H9 (cell line): ENCODE measurements at regions not wholly inside any gene's neighbourhood (a gene's known extent, or its start where the extent isn't known, plus 50 kb on each side); places are given as distances from the start of the nearest gene placed in this dataset.

ENCODE experiments used
- DNase-seq: peaks from one replicate; pipeline ENCODE4 v3.0.0-alpha.2; 2017
- H2AFZ ChIP-seq: one replicate; pipeline ENCODE4 v1.6.1; 2013; ENCODE audit warnings: mild to moderate bottlenecking, low read length, control low read depth, moderate library complexity
- H2AK5ac ChIP-seq: 2 replicates; pipeline ENCODE4 v1.6.1; 2013; ENCODE audit warnings: low read length, control low read depth, mixed read lengths; ENCODE audit not compliant: insufficient read length
- H2BK120ac ChIP-seq: one replicate; pipeline ENCODE4 v1.6.1; 2013; ENCODE audit warnings: low read depth, mild to moderate bottlenecking, low read length, control low read depth, inconsistent platforms; ENCODE audit not compliant: poor library complexity, severe bottlenecking
- H2BK12ac ChIP-seq: 2 replicates; pipeline ENCODE4 v1.6.1; 2013; ENCODE audit warnings: low read length, control low read depth, mixed read lengths, low read depth; ENCODE audit not compliant: insufficient read length
- H2BK15ac ChIP-seq: 2 replicates; pipeline ENCODE4 v1.6.1; 2013; ENCODE audit warnings: low read depth, low read length, control low read depth
- H2BK20ac ChIP-seq: one replicate; pipeline ENCODE4 v1.6.1; 2013; ENCODE audit warnings: low read depth, mild to moderate bottlenecking, low read length, control low read depth, inconsistent platforms; ENCODE audit not compliant: poor library complexity, severe bottlenecking
- H2BK5ac ChIP-seq: 2 replicates; pipeline ENCODE4 v1.6.1; 2013; ENCODE audit warnings: low read length, control low read depth, mixed read lengths; ENCODE audit not compliant: insufficient read length
- H3K14ac ChIP-seq: 2 replicates; pipeline ENCODE4 v1.6.1; 2013; ENCODE audit warnings: low read length, control low read depth; ENCODE audit not compliant: insufficient read depth
- H3K18ac ChIP-seq: 2 replicates; pipeline ENCODE4 v1.6.1; 2013; ENCODE audit warnings: low read depth, mild to moderate bottlenecking, mixed read lengths, low read length, control low read depth; ENCODE audit not compliant: insufficient read length
- H3K23ac ChIP-seq: 2 replicates; pipeline ENCODE4 v1.6.1; 2013; ENCODE audit warnings: low read length, control low read depth, mixed read lengths, low read depth; ENCODE audit not compliant: insufficient read length
- H3K23me2 ChIP-seq: 2 replicates; pipeline ENCODE4 v1.6.1; 2013; ENCODE audit warnings: low read depth, mild to moderate bottlenecking, mixed read lengths, low read length, control low read depth; ENCODE audit not compliant: insufficient read length, poor library complexity, severe bottlenecking
- H3K27ac ChIP-seq: 2 replicates; pipeline ENCODE4 v1.5.1; 2013; ENCODE audit warnings: low read length, control low read depth, mixed read lengths, low read depth; ENCODE audit not compliant: insufficient read length
- H3K27me3 ChIP-seq: 2 replicates; pipeline ENCODE4 v1.6.1; 2013; ENCODE audit warnings: low read length, control low read depth, inconsistent platforms; ENCODE audit not compliant: insufficient read depth
- H3K4ac ChIP-seq: 2 replicates; pipeline ENCODE4 v1.6.1; 2013; ENCODE audit warnings: low read depth, mild to moderate bottlenecking, control low read depth, inconsistent platforms, low read length, moderate library complexity
- H3K4me1 ChIP-seq: 2 replicates; pipeline ENCODE4 v1.6.1; 2013; ENCODE audit warnings: low read length, control low read depth, inconsistent platforms; ENCODE audit not compliant: insufficient read depth
- H3K4me2 ChIP-seq: 2 replicates; pipeline ENCODE4 v1.6.1; 2013; ENCODE audit warnings: low read length, control low read depth, mixed read lengths; ENCODE audit not compliant: insufficient read length, insufficient read depth
- H3K56ac ChIP-seq: 2 replicates; pipeline ENCODE4 v1.6.1; 2013; ENCODE audit warnings: low read depth, mild to moderate bottlenecking, mixed read lengths, low read length, control low read depth; ENCODE audit not compliant: insufficient read length
- H3K79me1 ChIP-seq: 2 replicates; pipeline ENCODE4 v1.6.1; 2013; ENCODE audit warnings: low read depth, mild to moderate bottlenecking, moderate library complexity, low read length, control low read depth, inconsistent platforms; ENCODE audit not compliant: insufficient read depth, poor library complexity, severe bottlenecking
- H3K79me2 ChIP-seq: 2 replicates; pipeline ENCODE4 v1.6.1; 2013; ENCODE audit warnings: low read length, control low read depth, inconsistent platforms; ENCODE audit not compliant: insufficient read depth
- H3K9ac ChIP-seq: 2 replicates; pipeline ENCODE4 v1.6.1; 2013; ENCODE audit warnings: low read length, control low read depth, mixed read lengths; ENCODE audit not compliant: insufficient read length; ENCODE audit errors: extremely low read depth
- H3K9me3 ChIP-seq: one replicate; pipeline ENCODE4 v1.6.1; 2013; ENCODE audit warnings: low read depth, low read length, inconsistent platforms; ENCODE audit not compliant: control insufficient read depth
- H3T11ph ChIP-seq: one replicate; pipeline ENCODE4 v1.6.1; 2013; ENCODE audit warnings: mild to moderate bottlenecking, low read length, control low read depth, inconsistent platforms
- H4K20me1 ChIP-seq: one replicate; pipeline ENCODE4 v1.6.1; 2013; ENCODE audit not compliant: control insufficient read depth, insufficient read length, insufficient read depth
- H4K5ac ChIP-seq: 2 replicates; pipeline ENCODE4 v1.6.1; 2013; ENCODE audit warnings: low read depth, mild to moderate bottlenecking, mixed read lengths, low read length, control low read depth; ENCODE audit not compliant: insufficient read length
- H4K8ac ChIP-seq: replicated peaks from 2 replicates; pipeline ENCODE4 v1.6.1; 2013; ENCODE audit warnings: low read length, control low read depth, mixed read lengths, low read depth; ENCODE audit not compliant: insufficient read length
- H4K91ac ChIP-seq: 2 replicates; pipeline ENCODE4 v1.6.1; 2013; ENCODE audit warnings: low read depth, mild to moderate bottlenecking, moderate library complexity, mixed read lengths, low read length, control low read depth; ENCODE audit not compliant: insufficient read length
- H3K27ac Mint-ChIP-seq, 3 experiments: 2 replicates in 2 of 3; 3 replicates in 1 of 3; pipeline ENCODE4 v1.8.0; 2020 to 2021; ENCODE audit warnings: mixed read lengths in 3 of 3, mild to moderate bottlenecking in 1 of 3, moderate library complexity in 1 of 3
- H3K27me3 Mint-ChIP-seq: 2 replicates; pipeline ENCODE4 v1.8.0; 2021; ENCODE audit warnings: low read depth, mild to moderate bottlenecking, moderate library complexity, mixed read lengths
- H3K36me3 Mint-ChIP-seq, 3 experiments: 2 replicates in 2 of 3; 3 replicates in 1 of 3; pipeline ENCODE4 v1.8.0; 2020 to 2021; ENCODE audit warnings: low read depth in 3 of 3, mixed read lengths in 3 of 3; ENCODE audit not compliant: insufficient read depth in 1 of 3
- H3K4me1 Mint-ChIP-seq, 2 experiments: 2 replicates each; pipeline ENCODE4 v1.8.0; 2020; ENCODE audit warnings: mixed read lengths in 2 of 2
- H3K4me3 Mint-ChIP-seq, 2 experiments: 2 replicates in 1 of 2; 3 replicates in 1 of 2; pipeline ENCODE4 v1.8.0; 2020 to 2021; ENCODE audit warnings: mild to moderate bottlenecking in 2 of 2, mixed read lengths in 2 of 2, moderate library complexity in 1 of 2
- H3K9me3 Mint-ChIP-seq, 2 experiments: 2 replicates in 1 of 2; 3 replicates in 1 of 2; pipeline ENCODE4 v1.8.0; 2020; ENCODE audit warnings: mild to moderate bottlenecking in 2 of 2, mixed read lengths in 2 of 2, moderate library complexity in 1 of 2
- TF ChIP-seq, protein P1 (sequence below): fragments of 200-600 bp; sonication (generic); conservative IDR thresholded peaks from 3 replicates; pipeline ENCODE4 v1.8.0; 2021; ENCODE audit warnings: antibody characterized with exemption, mild to moderate bottlenecking

DNA sequence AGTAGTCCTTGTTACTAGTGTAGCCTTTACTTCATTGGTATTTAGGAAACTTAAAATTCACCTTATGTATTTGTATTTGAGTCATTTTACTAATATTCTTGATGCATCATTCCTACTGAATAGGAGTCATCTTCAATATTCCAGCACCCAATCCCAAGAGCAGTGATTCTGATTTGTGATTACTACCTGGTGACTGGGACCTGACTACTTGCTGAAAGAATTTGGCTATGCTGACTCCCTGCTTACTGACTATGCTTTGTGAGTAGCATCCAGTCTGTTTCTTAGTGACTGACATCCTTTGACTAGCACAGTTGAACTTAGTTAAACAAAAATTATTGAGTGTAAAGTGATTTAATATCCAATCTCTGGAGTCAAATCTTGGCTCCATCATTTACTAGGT lies 129.9 kb upstream of the NEGR1 start:
- Histone ChIP-seq H3T11ph (no peak overlapping the region), H4K8ac (no peak overlapping the region), H4K5ac (no peak overlapping the region), H3K4me2 (no peak overlapping the region), H3K56ac (no peak overlapping the region), H3K79me1 (no peaks in the 10 kb centered on the region), H4K91ac (no peak overlapping the region), H2BK120ac (no peak overlapping the region), H2BK5ac (no peak overlapping the region), H2AFZ (no peak overlapping the region), H2BK15ac (no peak overlapping the region), H3K27ac (no peak overlapping the region), H3K4ac (no peak overlapping the region), H2BK12ac (no peak overlapping the region), H2BK20ac (no peak overlapping the region), H3K27me3 (no peaks in the 10 kb centered on the region), H3K4me1 (no peaks in the 10 kb centered on the region), H3K18ac (no peak overlapping the region), H3K14ac (no peak overlapping the region), H3K79me2 (no peaks in the 10 kb centered on the region), H4K20me1 (no peaks in the 10 kb centered on the region), H3K23me2 (no peaks in the 10 kb centered on the region), H3K9ac (no peak overlapping the region), H2AK5ac (no peak overlapping the region), H3K23ac (no peak overlapping the region), H3K9me3 (no peaks in the 10 kb centered on the region)
- no peaks in the 10 kb centered on the region; a peak in 1 of 4 replicates for H3K4me1 Mint-ChIP-seq
- TF ChIP-seq, protein P1, sequence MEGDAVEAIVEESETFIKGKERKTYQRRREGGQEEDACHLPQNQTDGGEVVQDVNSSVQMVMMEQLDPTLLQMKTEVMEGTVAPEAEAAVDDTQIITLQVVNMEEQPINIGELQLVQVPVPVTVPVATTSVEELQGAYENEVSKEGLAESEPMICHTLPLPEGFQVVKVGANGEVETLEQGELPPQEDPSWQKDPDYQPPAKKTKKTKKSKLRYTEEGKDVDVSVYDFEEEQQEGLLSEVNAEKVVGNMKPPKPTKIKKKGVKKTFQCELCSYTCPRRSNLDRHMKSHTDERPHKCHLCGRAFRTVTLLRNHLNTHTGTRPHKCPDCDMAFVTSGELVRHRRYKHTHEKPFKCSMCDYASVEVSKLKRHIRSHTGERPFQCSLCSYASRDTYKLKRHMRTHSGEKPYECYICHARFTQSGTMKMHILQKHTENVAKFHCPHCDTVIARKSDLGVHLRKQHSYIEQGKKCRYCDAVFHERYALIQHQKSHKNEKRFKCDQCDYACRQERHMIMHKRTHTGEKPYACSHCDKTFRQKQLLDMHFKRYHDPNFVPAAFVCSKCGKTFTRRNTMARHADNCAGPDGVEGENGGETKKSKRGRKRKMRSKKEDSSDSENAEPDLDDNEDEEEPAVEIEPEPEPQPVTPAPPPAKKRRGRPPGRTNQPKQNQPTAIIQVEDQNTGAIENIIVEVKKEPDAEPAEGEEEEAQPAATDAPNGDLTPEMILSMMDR: no peak
- 0 out of 7 replicates have a peak, but pooled peaks cover 0 to 3% (median 0%) of the 10 kb centered on the region in 3 experiments for H3K36me3 Mint-ChIP-seq
- H3K4me3 Mint-ChIP-seq: no peak overlapping the region
- DNase-seq: no peak
- peaks cover 0 to 6% of the 10 kb centered on the region in 2 experiments; a peak in 2 of 5 replicates for H3K9me3 Mint-ChIP-seq
- no peak overlapping the region for H3K27ac Mint-ChIP-seq
- H3K27me3 Mint-ChIP-seq: no peaks in the 10 kb centered on the region
